PC-3 (cell line): ENCODE measurements at regions not wholly inside any gene's neighbourhood (a gene's known extent, or its start where the extent isn't known, plus 50 kb on each side); places are given as distances from the start of the nearest gene placed in this dataset.

Experiments used
- EZH2phosphoT487 ChIP-seq: fragments of 300-600 bp; sonication (generic); IDR thresholded peaks from 2 replicates; pipeline ENCODE4 v1.6.1; 2018; ENCODE audit warnings: mild to moderate bottlenecking, antibody characterized with exemption, low read length, borderline replicate concordance
- TF ChIP-seq, protein P1 (sequence below): fragments of 300-600 bp; sonication (generic); conservative IDR thresholded peaks from 2 replicates; pipeline ENCODE4 v1.5.1; 2017; ENCODE audit warnings: antibody characterized with exemption, low read depth, mild to moderate bottlenecking, low read length

DNA sequence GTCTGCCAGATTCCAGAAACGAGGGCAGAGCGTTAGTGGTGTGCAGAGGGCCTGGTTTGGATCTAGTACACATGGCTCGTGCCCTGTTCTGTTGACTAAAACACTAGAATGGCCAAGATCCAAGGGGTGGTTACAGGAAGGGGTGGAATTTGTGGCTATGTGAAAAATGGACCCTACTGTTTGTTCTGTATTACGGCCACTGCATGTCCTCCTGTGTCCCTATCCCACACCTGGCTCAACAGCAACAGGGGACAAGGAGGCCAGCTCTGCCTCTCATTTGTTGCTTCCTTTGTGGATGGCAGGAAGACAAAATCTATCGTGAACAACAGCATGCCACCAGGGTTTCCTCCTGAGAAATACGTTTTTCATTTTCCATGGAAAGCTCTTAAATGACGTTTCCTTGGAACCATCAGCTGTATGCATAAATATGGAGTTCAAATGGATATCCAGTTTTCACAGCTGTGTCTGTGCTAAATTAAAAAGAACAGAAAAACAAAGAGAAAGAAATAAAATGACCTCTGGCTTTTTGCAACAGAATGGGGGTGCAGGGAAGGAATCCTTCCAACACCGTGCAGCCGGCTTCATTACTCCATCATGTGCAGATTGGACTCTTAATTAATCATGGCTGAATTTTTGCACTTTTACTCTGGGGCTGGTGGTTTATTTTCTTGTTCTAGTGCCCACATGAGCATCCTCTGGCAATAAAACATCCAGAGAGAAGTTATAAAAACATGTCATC, 318.9 kb downstream of the CXCL12 start:
- TF ChIP-seq, protein P1, sequence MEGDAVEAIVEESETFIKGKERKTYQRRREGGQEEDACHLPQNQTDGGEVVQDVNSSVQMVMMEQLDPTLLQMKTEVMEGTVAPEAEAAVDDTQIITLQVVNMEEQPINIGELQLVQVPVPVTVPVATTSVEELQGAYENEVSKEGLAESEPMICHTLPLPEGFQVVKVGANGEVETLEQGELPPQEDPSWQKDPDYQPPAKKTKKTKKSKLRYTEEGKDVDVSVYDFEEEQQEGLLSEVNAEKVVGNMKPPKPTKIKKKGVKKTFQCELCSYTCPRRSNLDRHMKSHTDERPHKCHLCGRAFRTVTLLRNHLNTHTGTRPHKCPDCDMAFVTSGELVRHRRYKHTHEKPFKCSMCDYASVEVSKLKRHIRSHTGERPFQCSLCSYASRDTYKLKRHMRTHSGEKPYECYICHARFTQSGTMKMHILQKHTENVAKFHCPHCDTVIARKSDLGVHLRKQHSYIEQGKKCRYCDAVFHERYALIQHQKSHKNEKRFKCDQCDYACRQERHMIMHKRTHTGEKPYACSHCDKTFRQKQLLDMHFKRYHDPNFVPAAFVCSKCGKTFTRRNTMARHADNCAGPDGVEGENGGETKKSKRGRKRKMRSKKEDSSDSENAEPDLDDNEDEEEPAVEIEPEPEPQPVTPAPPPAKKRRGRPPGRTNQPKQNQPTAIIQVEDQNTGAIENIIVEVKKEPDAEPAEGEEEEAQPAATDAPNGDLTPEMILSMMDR: no peak
- no peak for TF ChIP-seq EZH2phosphoT487
